Ascending aorta (tissue), 2 donors: ENCODE measurements at regions not wholly inside any gene's neighbourhood (a gene's known extent, or its start where the extent isn't known, plus 50 kb on each side); places are given as distances from the start of the nearest gene placed in this dataset.
"Not testable (repeated sequence)": the region's sequence is repeated elsewhere in the genome, so short reads cannot be mapped to it uniquely, and the experiment has no call there.

Source experiments
- DNase-seq, 2 donors: peaks; one replicate each; pipeline ENCODE4 v3.0.0-alpha.2; 2019; ENCODE audit warnings: low spot score in 2 of 2
- H3K27ac ChIP-seq, 2 donors: fragments of 200-600 bp; sonication (generic); one replicate each; pipeline ENCODE4 v1.5.1; 2016 to 2017; ENCODE audit warnings: mild to moderate bottlenecking in 1 of 2
- H3K27me3 ChIP-seq: fragments of 200-600 bp; sonication (generic); one replicate; pipeline ENCODE4 v1.5.1; 2017
- H3K36me3 ChIP-seq, 2 donors: fragments of 200-600 bp; sonication (generic); one replicate each; pipeline ENCODE4 v1.5.1; 2016
- H3K4me1 ChIP-seq, 2 donors: fragments of 200-600 bp; sonication (generic); one replicate each; pipeline ENCODE4 v1.5.1; 2016 to 2017; ENCODE audit warnings: mild to moderate bottlenecking in 1 of 2
- H3K4me3 ChIP-seq, 2 donors: fragments of 200-600 bp; sonication (generic); one replicate each; pipeline ENCODE4 v1.5.1; 2016 to 2017; ENCODE audit warnings: mild to moderate bottlenecking in 1 of 2
- H3K9me3 ChIP-seq, 2 donors: fragments of 200-600 bp; sonication (generic); one replicate each; pipeline ENCODE4 v1.5.1; 2016
- CTCF ChIP-seq, 3 experiments: fragments of 200-600 bp in 2 of 3; fragments of 450-650 bp in 1 of 3; sonication (generic) in 2 of 3; IDR thresholded peaks; one replicate each; pipeline ENCODE4 v1.5.1; 2016 to 2019; ENCODE audit warnings: antibody characterized with exemption in 3 of 3, mild to moderate bottlenecking in 1 of 3, moderate library complexity in 1 of 3
- intact Hi-C: fragments of 100-400 bp; cut with DNase I; formaldehyde crosslinking; loops from one replicate; pipeline ENCODE4 v1.15.1; 2023

- Histone ChIP-seq H3K4me3 (no peak overlapping the region), H3K36me3 (no peaks in the 10 kb centered on the region), H3K27ac (no peak overlapping the region), H3K27me3 (no peaks in the 10 kb centered on the region), H3K9me3 (no peaks in the 10 kb centered on the region), H3K4me1 (no peaks in the 10 kb centered on the region)
- no peak for DNase-seq
- TF ChIP-seq CTCF (IDR thresholded peaks at IDR 0.05): no peak
- intact Hi-C loops: no loop called here
Observed at GRCh38 chr7:81074406-81074805, 155.6 kb upstream of the SEMA3C start.

- Histone ChIP-seq H3K27ac (no peak overlapping the region), H3K4me3 (no peak overlapping the region), H3K4me1 (no peaks in the 10 kb centered on the region), H3K36me3 (no peaks in the 10 kb centered on the region), H3K27me3 (no peaks in the 10 kb centered on the region), H3K9me3 (no peaks in the 10 kb centered on the region)
- TF ChIP-seq CTCF (IDR thresholded peaks at IDR 0.05): no peak
- intact Hi-C loops: no loop called here
- no peak for DNase-seq
Observed at GRCh38 chr7:81073931-81074251, 155.0 kb upstream of the SEMA3C start.

- Histone ChIP-seq H3K36me3 (no peaks in the 10 kb centered on the region), H3K4me3 (no peak overlapping the region), H3K27ac (no peak overlapping the region), H3K9me3 (no peaks in the 10 kb centered on the region), H3K27me3 (no peaks in the 10 kb centered on the region), H3K4me1 (no peaks in the 10 kb centered on the region)
- no peak for TF ChIP-seq CTCF (IDR thresholded peaks at IDR 0.05)
- no peak for DNase-seq
- intact Hi-C loops: no loop called here
Observed at GRCh38 chr7:81070956-81071355, 152.1 kb upstream of the SEMA3C start.

- no peak overlapping the region for H3K4me3 ChIP-seq
- DNase-seq: no peak
- H3K4me1 ChIP-seq: no peaks in the 10 kb centered on the region
- H3K36me3 ChIP-seq: no peaks in the 10 kb centered on the region
- TF ChIP-seq CTCF (IDR thresholded peaks at IDR 0.05): no peak
- no peaks in the 10 kb centered on the region for H3K27me3 ChIP-seq
- intact Hi-C loops: no loop called here
- no peak overlapping the region for H3K27ac ChIP-seq
- no peaks in the 10 kb centered on the region for H3K9me3 ChIP-seq
Observed at GRCh38 chr7:81066797-81067196, 147.9 kb upstream of the SEMA3C start.

GRCh38 chr7:81064426-81064825 is 145.6 kb upstream of the SEMA3C start:
- H3K9me3 ChIP-seq: no peaks in the 10 kb centered on the region
- no peaks in the 10 kb centered on the region for H3K4me1 ChIP-seq
- no peak overlapping the region for H3K27ac ChIP-seq
- H3K27me3 ChIP-seq: no peaks in the 10 kb centered on the region
- H3K4me3 ChIP-seq: no peak overlapping the region
- no peaks in the 10 kb centered on the region for H3K36me3 ChIP-seq
- intact Hi-C loops: no loop called here
- DNase-seq: no peak
- TF ChIP-seq CTCF (IDR thresholded peaks at IDR 0.05): no peak

- no peaks in the 10 kb centered on the region for H3K36me3 ChIP-seq
- intact Hi-C loops: no loop called here
- no peaks in the 10 kb centered on the region for H3K9me3 ChIP-seq
- TF ChIP-seq CTCF (IDR thresholded peaks at IDR 0.05): no peak
- DNase-seq: no peak
- H3K27ac ChIP-seq: no peak overlapping the region
- no peaks in the 10 kb centered on the region for H3K4me1 ChIP-seq
- H3K4me3 ChIP-seq: no peak overlapping the region
- H3K27me3 ChIP-seq: no peaks in the 10 kb centered on the region
Observed at GRCh38 chr7:81062755-81063154, 143.9 kb upstream of the SEMA3C start.

- intact Hi-C loops, H3K4me1 ChIP-seq, H3K27ac ChIP-seq, DNase-seq, H3K36me3 ChIP-seq, H3K4me3 ChIP-seq, H3K9me3 ChIP-seq, H3K27me3 ChIP-seq: not testable (repeated sequence)
Observed at GRCh38 chr7:81057469-81057868, 138.6 kb upstream of the SEMA3C start.
